T-helper 2 cell treated with Interferon-gamma antibody and Interleukin-4, amounts not matched to agents 5 μg/mL and 100 μg/mL, for 36 hours (primary cell): ENCODE measurements at regions not wholly inside any gene's neighbourhood (a gene's known extent, or its start where the extent isn't known, plus 50 kb on each side); places are given as distances from the start of the nearest gene placed in this dataset.

Experiments used
- DNase-seq: peaks from one replicate; pipeline ENCODE4 v3.0.0; 2021; ENCODE audit warnings: low spot score
- H3K27ac Mint-ChIP-seq: one replicate; pipeline ENCODE4 v1.8.0; 2021; ENCODE audit warnings: mild to moderate bottlenecking, mixed read lengths
- H3K27me3 Mint-ChIP-seq: one replicate; pipeline ENCODE4 v1.8.0; 2021; ENCODE audit warnings: low read depth, mixed read lengths
- H3K36me3 Mint-ChIP-seq: one replicate; pipeline ENCODE4 v1.8.0; 2021; ENCODE audit warnings: low read depth, mixed read lengths
- H3K4me1 Mint-ChIP-seq: one replicate; pipeline ENCODE4 v1.8.0; 2021; ENCODE audit warnings: low read depth, mixed read lengths
- H3K4me3 Mint-ChIP-seq: one replicate; pipeline ENCODE4 v1.8.0; 2022; ENCODE audit warnings: mild to moderate bottlenecking, moderate library complexity, mixed read lengths
- H3K9me3 Mint-ChIP-seq: one replicate; pipeline ENCODE4 v1.8.0; 2021; ENCODE audit warnings: mixed read lengths

DNA sequence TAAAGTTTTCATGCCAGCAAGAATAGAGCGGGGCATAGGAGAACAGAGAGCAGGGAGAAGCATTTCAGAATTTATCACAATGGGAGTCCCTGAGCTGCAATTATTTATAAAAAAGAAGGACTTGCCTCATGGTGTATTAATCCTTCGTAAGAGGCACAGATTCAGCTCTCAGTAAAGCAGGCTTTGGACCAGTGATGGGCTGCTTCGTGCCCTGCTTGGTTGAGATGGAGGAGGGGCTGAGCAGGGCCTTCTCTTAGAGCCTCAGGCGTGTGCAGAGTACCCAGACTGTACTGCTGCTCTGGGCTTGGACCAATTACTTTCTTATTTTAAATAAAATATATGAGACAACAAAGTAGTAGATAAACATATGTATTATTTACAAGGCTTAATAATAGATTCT is 265.7 kb upstream of the SLC10A2 start:
- no peak overlapping the region for H3K27ac Mint-ChIP-seq
- H3K4me1 Mint-ChIP-seq, result no peaks in the 10 kb centered on the region
- no peaks in the 10 kb centered on the region for H3K27me3 Mint-ChIP-seq
- no peak overlapping the region for H3K4me3 Mint-ChIP-seq
- H3K36me3 Mint-ChIP-seq, result no peaks in the 10 kb centered on the region
- DNase-seq, result no peak
- peaks cover 2% of the 10 kb centered on the region for H3K9me3 Mint-ChIP-seq

- no peaks in the 10 kb centered on the region for H3K27me3 Mint-ChIP-seq
- DNase-seq, result no peak
- no peak overlapping the region for H3K27ac Mint-ChIP-seq
- no peaks in the 10 kb centered on the region for H3K4me1 Mint-ChIP-seq
- peaks cover 8% of the 10 kb centered on the region for H3K9me3 Mint-ChIP-seq
- no peak overlapping the region for H3K4me3 Mint-ChIP-seq
- no peaks in the 10 kb centered on the region for H3K36me3 Mint-ChIP-seq
Measured at GRCh38 chr13:103328899-103329298, 262.7 kb upstream of the SLC10A2 start.

DNA sequence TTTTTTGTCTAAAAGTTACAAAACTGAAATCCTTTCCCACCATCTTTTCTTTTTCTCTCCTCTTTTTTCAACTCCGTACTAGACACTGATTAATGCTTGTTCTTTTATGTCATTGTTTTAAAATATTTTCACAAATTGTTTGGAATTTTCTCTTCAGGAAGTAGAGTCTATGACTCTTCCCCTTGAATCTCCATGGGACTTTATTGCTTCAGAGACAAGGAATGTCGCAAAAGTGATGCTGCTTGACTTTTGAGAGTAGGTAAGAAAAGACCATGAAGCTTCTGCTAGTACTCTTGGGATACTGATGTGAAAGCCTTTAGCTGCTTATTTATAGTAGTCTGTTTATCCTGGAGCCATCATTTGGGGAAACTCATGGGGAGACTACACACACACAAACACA is 260.1 kb upstream of the SLC10A2 start:
- no peak overlapping the region for H3K27ac Mint-ChIP-seq
- H3K27me3 Mint-ChIP-seq, result no peaks in the 10 kb centered on the region
- no peaks in the 10 kb centered on the region for H3K36me3 Mint-ChIP-seq
- no peaks in the 10 kb centered on the region for H3K4me1 Mint-ChIP-seq
- H3K9me3 Mint-ChIP-seq, result peaks cover 8% of the 10 kb centered on the region
- DNase-seq, result no peak
- no peak overlapping the region for H3K4me3 Mint-ChIP-seq

GRCh38 chr13:103325672-103326071 is 259.5 kb upstream of the SLC10A2 start:
- Mint-ChIP-seq H3K4me3 (no peak overlapping the region), H3K27me3 (no peaks in the 10 kb centered on the region), H3K4me1 (no peaks in the 10 kb centered on the region), H3K36me3 (no peaks in the 10 kb centered on the region), H3K9me3 (peaks cover 8% of the 10 kb centered on the region), H3K27ac (no peak overlapping the region)
- no peak for DNase-seq

GRCh38 chr13:103324641-103325040 is 258.4 kb upstream of the SLC10A2 start:
- Mint-ChIP-seq H3K27me3 (no peaks in the 10 kb centered on the region), H3K36me3 (no peaks in the 10 kb centered on the region), H3K4me3 (no peak overlapping the region), H3K27ac (no peak overlapping the region), H3K4me1 (no peaks in the 10 kb centered on the region), H3K9me3 (peaks cover 8% of the 10 kb centered on the region)
- no peak for DNase-seq

GRCh38 chr13:103315711-103316110 is 249.5 kb upstream of the SLC10A2 start:
- peaks cover 7% of the 10 kb centered on the region for H3K9me3 Mint-ChIP-seq
- H3K4me1 Mint-ChIP-seq, result no peaks in the 10 kb centered on the region
- H3K36me3 Mint-ChIP-seq, result no peaks in the 10 kb centered on the region
- DNase-seq, result no peak
- no peak overlapping the region for H3K4me3 Mint-ChIP-seq
- H3K27me3 Mint-ChIP-seq, result no peaks in the 10 kb centered on the region
- no peak overlapping the region for H3K27ac Mint-ChIP-seq

GRCh38 chr13:103312467-103312866 is 246.2 kb upstream of the SLC10A2 start:
- peaks cover 14% of the 10 kb centered on the region for H3K9me3 Mint-ChIP-seq
- DNase-seq, result no peak

GRCh38 chr13:103308667-103309066 is 242.4 kb upstream of the SLC10A2 start:
- Mint-ChIP-seq H3K9me3 (peaks cover 7% of the 10 kb centered on the region), H3K4me1 (no peaks in the 10 kb centered on the region), H3K27ac (no peak overlapping the region), H3K27me3 (no peaks in the 10 kb centered on the region), H3K36me3 (no peaks in the 10 kb centered on the region), H3K4me3 (no peak overlapping the region)
- no peak for DNase-seq

More at GRCh38 chr13:103312467-103312866, 246.2 kb upstream of the SLC10A2 start:
- Mint-ChIP-seq H3K27ac (no peak overlapping the region), H3K27me3 (no peaks in the 10 kb centered on the region), H3K4me1 (no peaks in the 10 kb centered on the region), H3K36me3 (no peaks in the 10 kb centered on the region), H3K4me3 (no peak overlapping the region)

DNA sequence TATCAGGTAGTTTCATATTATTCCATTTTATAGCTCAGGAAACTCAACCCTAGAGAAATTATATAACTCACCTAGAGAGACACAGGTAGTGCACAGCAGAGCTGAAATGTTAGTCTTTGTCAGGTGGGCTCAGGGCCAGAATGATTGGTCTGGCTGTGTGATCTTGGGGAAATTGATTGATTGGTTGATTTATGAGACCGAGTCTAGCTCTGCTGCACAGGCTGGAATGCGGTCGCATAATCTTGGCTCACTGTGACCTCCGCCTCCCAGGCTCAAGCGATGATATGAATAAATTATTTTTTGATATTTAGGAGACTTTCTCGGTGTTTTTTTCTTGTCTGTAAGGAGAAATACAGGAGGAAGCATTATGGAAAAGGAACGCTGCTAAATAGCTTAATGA is 239.9 kb upstream of the SLC10A2 start:
- no peak overlapping the region for H3K4me3 Mint-ChIP-seq
- H3K9me3 Mint-ChIP-seq, result peaks cover 7% of the 10 kb centered on the region
- no peak overlapping the region for H3K27ac Mint-ChIP-seq
- H3K4me1 Mint-ChIP-seq, result no peaks in the 10 kb centered on the region
- H3K36me3 Mint-ChIP-seq, result no peaks in the 10 kb centered on the region
- no peak for DNase-seq
- no peaks in the 10 kb centered on the region for H3K27me3 Mint-ChIP-seq

GRCh38 chr13:103303078-103303651 is 236.9 kb upstream of the SLC10A2 start:
- Mint-ChIP-seq H3K36me3 (no peaks in the 10 kb centered on the region), H3K4me1 (no peaks in the 10 kb centered on the region), H3K27ac (no peak overlapping the region), H3K27me3 (no peaks in the 10 kb centered on the region), H3K4me3 (no peak overlapping the region), H3K9me3 (peaks cover 4% of the 10 kb centered on the region)
- no peak for DNase-seq

DNA sequence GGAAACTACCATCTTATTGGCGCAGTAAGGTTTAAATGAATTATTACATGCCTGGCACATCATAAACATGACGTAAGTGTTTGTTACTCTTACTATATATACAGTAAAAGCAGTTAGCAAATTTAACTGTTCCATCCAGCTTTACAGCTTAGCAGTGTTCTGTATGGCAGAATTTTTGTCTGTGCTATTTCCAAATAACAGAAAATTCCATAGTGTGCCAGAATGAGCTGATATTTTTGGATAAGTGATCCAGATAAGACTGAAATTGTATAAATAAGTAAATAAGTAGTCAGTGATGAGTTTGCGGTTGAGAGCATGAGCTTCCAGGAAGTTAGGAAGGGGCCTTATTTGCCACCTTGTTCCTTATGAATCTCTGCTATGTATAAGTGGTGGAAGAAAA is 236.5 kb upstream of the SLC10A2 start:
- H3K36me3 Mint-ChIP-seq, result no peaks in the 10 kb centered on the region
- H3K27me3 Mint-ChIP-seq, result no peaks in the 10 kb centered on the region
- no peaks in the 10 kb centered on the region for H3K4me1 Mint-ChIP-seq
- H3K27ac Mint-ChIP-seq, result no peak overlapping the region
- H3K4me3 Mint-ChIP-seq, result no peak overlapping the region
- no peak for DNase-seq
- peaks cover 3% of the 10 kb centered on the region for H3K9me3 Mint-ChIP-seq

DNA sequence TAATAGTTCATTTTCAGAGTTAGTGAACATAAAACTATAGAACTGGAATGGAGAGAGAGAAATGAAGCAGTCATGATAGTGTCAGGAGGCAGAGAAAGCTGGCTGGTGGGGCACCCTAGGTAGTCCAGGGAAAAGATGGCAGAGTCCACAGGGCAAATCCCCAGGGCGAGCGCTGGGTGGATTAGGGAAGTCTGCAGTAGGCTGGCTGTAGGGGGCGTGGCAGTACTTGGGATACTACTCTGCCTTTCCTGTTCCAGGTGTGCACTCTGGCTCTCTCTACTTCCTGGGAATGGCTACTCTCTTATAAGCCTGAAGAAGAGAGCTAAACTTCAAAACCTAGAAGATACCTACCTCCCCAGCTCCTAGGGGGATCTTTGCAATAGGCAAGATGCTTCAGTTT is 232.9 kb upstream of the SLC10A2 start:
- H3K36me3 Mint-ChIP-seq, result no peaks in the 10 kb centered on the region
- no peak overlapping the region for H3K27ac Mint-ChIP-seq

GRCh38 chr13:103297083-103297482 is 230.9 kb upstream of the SLC10A2 start:
- H3K36me3 Mint-ChIP-seq, result no peaks in the 10 kb centered on the region
- no peak overlapping the region for H3K27ac Mint-ChIP-seq
- H3K9me3 Mint-ChIP-seq, result peaks cover 8% of the 10 kb centered on the region
- no peaks in the 10 kb centered on the region for H3K27me3 Mint-ChIP-seq
- no peaks in the 10 kb centered on the region for H3K4me1 Mint-ChIP-seq
- DNase-seq, result no peak
- no peak overlapping the region for H3K4me3 Mint-ChIP-seq

More for the DNA sequence above, 232.9 kb upstream of the SLC10A2 start:
- Mint-ChIP-seq H3K4me3 (no peak overlapping the region), H3K4me1 (no peaks in the 10 kb centered on the region), H3K9me3 (peaks cover 8% of the 10 kb centered on the region), H3K27me3 (no peaks in the 10 kb centered on the region)
- no peak for DNase-seq

DNA sequence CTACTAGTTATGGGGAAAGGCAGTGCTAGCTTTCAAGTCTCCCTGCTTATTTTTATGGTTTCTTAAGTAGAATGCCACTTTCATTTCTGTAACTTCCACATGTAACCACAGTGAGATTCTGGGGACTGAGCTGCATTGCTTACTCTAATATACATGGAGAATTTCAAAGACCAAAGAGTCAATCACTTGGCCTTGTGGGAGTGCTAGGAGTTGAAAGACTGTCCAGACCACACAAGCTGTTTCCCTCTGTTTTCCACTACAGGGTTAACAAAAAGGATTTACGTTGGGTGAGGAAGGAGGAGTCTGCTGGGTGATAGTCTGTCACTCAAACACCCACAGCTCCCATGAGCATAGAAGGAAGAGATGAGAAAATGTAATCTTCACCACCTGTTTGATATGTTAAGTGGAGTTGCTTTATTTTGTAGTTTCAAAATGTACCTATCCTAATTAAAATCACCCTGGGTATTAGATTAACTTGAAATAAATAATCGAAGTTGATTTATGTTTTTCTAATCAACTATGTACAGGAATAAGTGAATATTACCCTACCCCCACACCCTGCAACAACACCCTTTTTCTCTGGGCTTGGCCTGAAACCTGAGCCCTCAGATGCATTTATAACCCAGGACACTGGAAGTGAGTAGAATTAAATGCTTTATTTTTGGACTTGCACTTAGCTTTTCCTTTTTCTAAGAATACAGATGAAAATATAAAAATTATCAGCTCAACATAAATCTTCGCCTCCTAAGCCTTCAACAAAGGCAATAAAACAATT is 225.8 kb upstream of the SLC10A2 start:
- no peaks in the 10 kb centered on the region for H3K4me1 Mint-ChIP-seq
- no peak for DNase-seq
- no peak overlapping the region for H3K4me3 Mint-ChIP-seq
- no peak overlapping the region for H3K27ac Mint-ChIP-seq
- peaks cover 6% of the 10 kb centered on the region for H3K9me3 Mint-ChIP-seq
- H3K36me3 Mint-ChIP-seq, result no peaks in the 10 kb centered on the region
- H3K27me3 Mint-ChIP-seq, result no peaks in the 10 kb centered on the region

GRCh38 chr13:103291226-103291625 is 225.0 kb upstream of the SLC10A2 start:
- Mint-ChIP-seq H3K27me3 (no peaks in the 10 kb centered on the region), H3K9me3 (no peaks in the 10 kb centered on the region), H3K4me3 (no peak overlapping the region), H3K36me3 (no peaks in the 10 kb centered on the region), H3K4me1 (no peaks in the 10 kb centered on the region), H3K27ac (no peak overlapping the region)
- DNase-seq, result no peak
